ENCODE measurements at regions not wholly inside any gene's neighbourhood (a gene's known extent, or its start where the extent isn't known, plus 50 kb on each side); places are given as distances from the start of the nearest gene placed in this dataset.

GRCh38 chr14:71725922-71726579 is 206.2 kb upstream of the RGS6 start:
- no peak overlapping the region for H3K4me3 ChIP-seq (ENCODE audit: low read length)
- peak; percentile 89 for DNase-seq (ENCODE audit: low read depth)
- TF ChIP-seq CTCF (conservative IDR thresholded peaks at IDR 0.05; ENCODE audit: low read length) = no peak

- no peak overlapping the region for H3K4me3 ChIP-seq (ENCODE audit: low read length)
- DNase-seq (ENCODE audit: low read depth) = peak; percentile 73
- TF ChIP-seq CTCF (conservative IDR thresholded peaks at IDR 0.05; ENCODE audit: low read length) = no peak
Measured at GRCh38 chr14:71726580-71727021, 205.6 kb upstream of the RGS6 start.

- no peak overlapping the region for H3K4me3 ChIP-seq (ENCODE audit: low read length)
- no peak for TF ChIP-seq CTCF (conservative IDR thresholded peaks at IDR 0.05; ENCODE audit: low read length)
Measured at GRCh38 chr14:71728386-71728785, 203.8 kb upstream of the RGS6 start.

GRCh38 chr14:71729596-71729995 is 202.6 kb upstream of the RGS6 start:
- TF ChIP-seq CTCF (conservative IDR thresholded peaks at IDR 0.05; ENCODE audit: low read length) = no peak
- no peak overlapping the region for H3K4me3 ChIP-seq (ENCODE audit: low read length)
- no peak for DNase-seq (ENCODE audit: low read depth)

More at GRCh38 chr14:71728386-71728785, 203.8 kb upstream of the RGS6 start:
- peak; percentile 71 for DNase-seq (ENCODE audit: low read depth)

- peak; percentile 80 for DNase-seq (ENCODE audit: low read depth)
- H3K4me3 ChIP-seq (ENCODE audit: low read length) = no peak overlapping the region
Measured at GRCh38 chr14:71730471-71730870, 201.8 kb upstream of the RGS6 start.

GRCh38 chr14:71731096-71731495 is 201.1 kb upstream of the RGS6 start:
- DNase-seq (ENCODE audit: low read depth) = no peak
- no peak for TF ChIP-seq CTCF (conservative IDR thresholded peaks at IDR 0.05; ENCODE audit: low read length)
- no peak overlapping the region for H3K4me3 ChIP-seq (ENCODE audit: low read length)

More at GRCh38 chr14:71730471-71730870, 201.8 kb upstream of the RGS6 start:
- no peak for TF ChIP-seq CTCF (conservative IDR thresholded peaks at IDR 0.05; ENCODE audit: low read length)

- no peak for TF ChIP-seq CTCF (conservative IDR thresholded peaks at IDR 0.05; ENCODE audit: low read length)
- H3K4me3 ChIP-seq (ENCODE audit: low read length) = no peak overlapping the region
- DNase-seq (ENCODE audit: low read depth) = peak; percentile 68
Measured at GRCh38 chr14:71733210-71733883, 198.9 kb upstream of the RGS6 start.
